DOHH2 (cell line): ENCODE measurements at regions not wholly inside any gene's neighbourhood (a gene's known extent, or its start where the extent isn't known, plus 50 kb on each side); places are given as distances from the start of the nearest gene placed in this dataset.
"Not testable (repeated sequence)": the region's sequence is repeated elsewhere in the genome, so short reads cannot be mapped to it uniquely, and the experiment has no call there.

Source experiments
- EZH2phosphoT487 ChIP-seq: fragments of 200-600 bp; sonication (generic); IDR thresholded peaks from 2 replicates; pipeline ENCODE4 v1.6.1; 2017; ENCODE audit warnings: borderline replicate concordance, mild to moderate bottlenecking, antibody characterized with exemption, low read length, moderate library complexity, mixed read lengths
- TF ChIP-seq, protein P1 (sequence below): fragments of 200-600 bp; sonication (generic); IDR thresholded peaks from one replicate; pipeline ENCODE4 v1.5.1; 2014; ENCODE audit warnings: antibody characterized with exemption, mild to moderate bottlenecking, low read depth, low read length; ENCODE audit not compliant: poor library complexity, severe bottlenecking

GRCh38 chr21:17694416-17694815 is 81.7 kb upstream of the BTG3 start:
- TF ChIP-seq, protein P1, sequence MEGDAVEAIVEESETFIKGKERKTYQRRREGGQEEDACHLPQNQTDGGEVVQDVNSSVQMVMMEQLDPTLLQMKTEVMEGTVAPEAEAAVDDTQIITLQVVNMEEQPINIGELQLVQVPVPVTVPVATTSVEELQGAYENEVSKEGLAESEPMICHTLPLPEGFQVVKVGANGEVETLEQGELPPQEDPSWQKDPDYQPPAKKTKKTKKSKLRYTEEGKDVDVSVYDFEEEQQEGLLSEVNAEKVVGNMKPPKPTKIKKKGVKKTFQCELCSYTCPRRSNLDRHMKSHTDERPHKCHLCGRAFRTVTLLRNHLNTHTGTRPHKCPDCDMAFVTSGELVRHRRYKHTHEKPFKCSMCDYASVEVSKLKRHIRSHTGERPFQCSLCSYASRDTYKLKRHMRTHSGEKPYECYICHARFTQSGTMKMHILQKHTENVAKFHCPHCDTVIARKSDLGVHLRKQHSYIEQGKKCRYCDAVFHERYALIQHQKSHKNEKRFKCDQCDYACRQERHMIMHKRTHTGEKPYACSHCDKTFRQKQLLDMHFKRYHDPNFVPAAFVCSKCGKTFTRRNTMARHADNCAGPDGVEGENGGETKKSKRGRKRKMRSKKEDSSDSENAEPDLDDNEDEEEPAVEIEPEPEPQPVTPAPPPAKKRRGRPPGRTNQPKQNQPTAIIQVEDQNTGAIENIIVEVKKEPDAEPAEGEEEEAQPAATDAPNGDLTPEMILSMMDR = not testable (repeated sequence)
- not testable (repeated sequence) for TF ChIP-seq EZH2phosphoT487
